HTR-8/SVneo (cell line): ENCODE measurements at regions not wholly inside any gene's neighbourhood (a gene's known extent, or its start where the extent isn't known, plus 50 kb on each side); places are given as distances from the start of the nearest gene placed in this dataset.
A peak's percentile ranks its signal among the peaks of the same experiment; 100 is the strongest.
"Not testable (repeated sequence)": the region's sequence is repeated elsewhere in the genome, so short reads cannot be mapped to it uniquely, and the experiment has no call there.

Source experiments
- DNase-seq: peaks from one replicate; pipeline ENCODE4 v3.0.0; 2011; ENCODE audit warnings: low spot score, mixed read lengths; ENCODE audit not compliant: insufficient read length
- FAIRE-seq: peaks from 2 replicates; lab custom pipeline; 2011; peaks lifted over from hg19 to GRCh38; lab: Jason Lieb, UNC

GRCh38 chr20:43372051-43372450, 85.6 kb upstream of the SRSF6 start:
- FAIRE-seq (no peak), DNase-seq (no peak)

GRCh38 chr20:43365691-43366090, 92.0 kb upstream of the SRSF6 start:
- DNase-seq (no peak), FAIRE-seq (peak; percentile 74)

GRCh38 chr20:43364001-43364400, 93.7 kb upstream of the SRSF6 start:
- no peak for FAIRE-seq
- no peak for DNase-seq

- DNase-seq (no peak), FAIRE-seq (peak; percentile 13)
Observed at GRCh38 chr20:43363506-43363905, 94.2 kb upstream of the SRSF6 start.

- FAIRE-seq (no peak), DNase-seq (no peak)
Observed at GRCh38 chr20:43361526-43361925, 96.2 kb upstream of the SRSF6 start.

- DNase-seq (no peak), FAIRE-seq (peak; percentile 85)
Observed at GRCh38 chr20:43360016-43360415, 97.7 kb upstream of the SRSF6 start.

- peak; percentile 81 for FAIRE-seq
- DNase-seq: no peak
Observed at GRCh38 chr20:43358811-43359210, 98.9 kb upstream of the SRSF6 start.

GRCh38 chr20:43357352-43357751, 100.3 kb upstream of the SRSF6 start:
- FAIRE-seq (peak; percentile 23), DNase-seq (no peak)

GRCh38 chr20:43355610-43356009, 102.1 kb upstream of the SRSF6 start:
- DNase-seq (no peak), FAIRE-seq (no peak)

- FAIRE-seq: no peak
Observed at GRCh38 chr20:43352996-43353395, 104.7 kb upstream of the SRSF6 start.

GRCh38 chr20:43350694-43351093, 107.0 kb upstream of the SRSF6 start:
- not testable (repeated sequence) for DNase-seq, FAIRE-seq

More at GRCh38 chr20:43352996-43353395, 104.7 kb upstream of the SRSF6 start:
- no peak for DNase-seq

GRCh38 chr20:43349841-43350240, 107.9 kb upstream of the SRSF6 start:
- FAIRE-seq (peak; percentile 82), DNase-seq (no peak)

- DNase-seq, FAIRE-seq: not testable (repeated sequence)
Observed at GRCh38 chr20:43347839-43348238, 109.9 kb upstream of the SRSF6 start.

- DNase-seq (no peak), FAIRE-seq (peak; percentile 38)
Observed at GRCh38 chr20:43345676-43346075, 112.0 kb upstream of the SRSF6 start.

- FAIRE-seq: no peak
- DNase-seq: no peak
Observed at GRCh38 chr20:43341511-43341910, 116.2 kb upstream of the SRSF6 start.

- DNase-seq: no peak
- no peak for FAIRE-seq
Observed at GRCh38 chr20:43337036-43337435, 120.7 kb upstream of the SRSF6 start.

- no peak for FAIRE-seq
- no peak for DNase-seq
Observed at GRCh38 chr20:43334080-43334479, 123.6 kb upstream of the SRSF6 start.

GRCh38 chr20:43331906-43332305, 125.8 kb upstream of the SRSF6 start:
- no peak for FAIRE-seq
- no peak for DNase-seq

- DNase-seq (no peak), FAIRE-seq (no peak)
Observed at GRCh38 chr20:43328697-43329096, 129.0 kb upstream of the SRSF6 start.

GRCh38 chr20:43327234-43327633, 130.5 kb upstream of the SRSF6 start:
- DNase-seq, FAIRE-seq: not testable (repeated sequence)

- FAIRE-seq (peak; percentile 59), DNase-seq (no peak)
Observed at GRCh38 chr20:43325926-43326325, 131.8 kb upstream of the SRSF6 start.

GRCh38 chr20:43323592-43323991, 133.9 kb upstream of the PTPRT start:
- FAIRE-seq: no peak
- DNase-seq: no peak

- DNase-seq (no peak), FAIRE-seq (no peak)
Observed at GRCh38 chr20:43322851-43323250, 133.1 kb upstream of the PTPRT start.
